HCT116 (cell line): ENCODE measurements at regions not wholly inside any gene's neighbourhood (a gene's known extent, or its start where the extent isn't known, plus 50 kb on each side); places are given as distances from the start of the nearest gene placed in this dataset.

ENCODE experiments used
- ATAC-seq: fragments of 200-7000 bp; cut with Tn5 transposase; 2 replicates; pipeline ENCODE4 v1.9.1; 2020; ENCODE audit warnings: mild to moderate bottlenecking, moderate library complexity
- BruUV-seq: library from RNA; stranded (reverse); fragments of 400-500 nt; replicated peaks from 2 replicates; lab custom pipeline; 2021; lab: Mats Ljungman, UMichigan
- CTCF ChIA-PET: fragments of 300-600 bp; sonication (Branson Sonifier 250); formaldehyde crosslinking; loops from one replicate; lab custom pipeline; 2021; ENCODE audit warnings: antibody characterized with exemption; lab: Charles Lee
- POLR2A ChIA-PET: fragments of 300-600, 350-600 bp; sonication (Branson Sonifier 250); formaldehyde crosslinking; loops from one replicate; lab custom pipeline; 2021; ENCODE audit warnings: antibody characterized with exemption; lab: Charles Lee
- RAD21 ChIA-PET, 2 experiments: fragments of 300-600 bp; sonication (Branson Sonifier 250); formaldehyde crosslinking; loops; one replicate each; lab custom pipeline; 2023; ENCODE audit warnings: low total read pairs in 2 of 2; ENCODE audit not compliant: uncharacterized antibody in 2 of 2, unreplicated experiment in 2 of 2, low non-redundant PET in 1 of 2; lab: Charles Lee
- DNase-seq: peaks from one replicate; pipeline ENCODE4 v3.0.0-alpha.2; 2010; ENCODE audit warnings: low read depth, low spot score
- H2AFZ ChIP-seq: fragments of 200-600 bp; shearing (Covaris generic), sonication (generic); 2 replicates; pipeline ENCODE4 v1.6.1; 2017; ENCODE audit warnings: low read depth, mixed run types, mixed read lengths, antibody characterized with exemption, low read length; ENCODE audit not compliant: poor library complexity, severe bottlenecking
- H3K27ac ChIP-seq: 2 replicates; pipeline ENCODE4 v1.5.1; 2012; ENCODE audit warnings: low read depth, low read length
- H3K27me3 ChIP-seq: fragments of 200-600 bp; sonication (generic); 2 replicates; pipeline ENCODE4 v1.6.1; 2016; ENCODE audit warnings: mixed run types, low read length, mixed read lengths; ENCODE audit not compliant: insufficient read depth
- H3K36me3 ChIP-seq, 2 experiments: fragments of 200-500 bp in 1 of 2; fragments of 200-600 bp in 1 of 2; sonication (Bioruptor generic) in 1 of 2; sonication (generic) in 1 of 2; 2 replicates each; pipeline versions ENCODE4 v1.5.1 to v1.6.1; 2014 to 2016; ENCODE audit warnings: low read length in 2 of 2, inconsistent platforms in 1 of 2, mixed read lengths in 1 of 2, mixed run types in 1 of 2; ENCODE audit not compliant: insufficient read depth in 2 of 2, control insufficient read depth in 1 of 2
- H3K4me1 ChIP-seq, 2 experiments: fragments of 200-600 bp in 1 of 2; sonication (generic) in 1 of 2; 2 replicates each; pipeline versions ENCODE4 v1.5.1 to v1.6.1; 2012 to 2017; ENCODE audit warnings: low read length in 2 of 2, inconsistent platforms in 1 of 2, mild to moderate bottlenecking in 1 of 2, mixed read lengths in 1 of 2, mixed run types in 1 of 2, moderate library complexity in 1 of 2; ENCODE audit not compliant: insufficient read depth in 2 of 2, control insufficient read depth in 1 of 2
- H3K4me2 ChIP-seq: fragments of 200-600 bp; sonication (generic); 2 replicates; pipeline ENCODE4 v1.6.1; 2017; ENCODE audit warnings: mixed run types, low read length, mixed read lengths
- H3K4me3 ChIP-seq, 2 experiments: fragments of 200-600 bp in 1 of 2; sonication (generic) in 1 of 2; replicated peaks in 1 of 2; 2 replicates each; pipeline ENCODE4 v1.5.1; 2011 to 2016; ENCODE audit warnings: low read length in 2 of 2, control low read depth in 1 of 2, low read depth in 1 of 2, mild to moderate bottlenecking in 1 of 2, mixed read lengths in 1 of 2, mixed run types in 1 of 2
- H3K79me2 ChIP-seq: fragments of 200-600 bp; sonication (generic); 2 replicates; pipeline ENCODE4 v1.6.1; 2017; ENCODE audit warnings: mild to moderate bottlenecking, mixed run types, low read length, moderate library complexity, mixed read lengths; ENCODE audit not compliant: insufficient read depth
- H3K9ac ChIP-seq: fragments of 200-600 bp; sonication (generic); 2 replicates; pipeline ENCODE4 v1.6.1; 2016; ENCODE audit warnings: low read length, mixed read lengths
- H3K9me2 ChIP-seq: fragments of 200-600 bp; sonication (generic), shearing (Covaris generic); 2 replicates; pipeline ENCODE4 v1.6.1; 2017; ENCODE audit warnings: mixed run types, mild to moderate bottlenecking, moderate library complexity; ENCODE audit not compliant: insufficient read depth
- H3K9me3 ChIP-seq, 2 experiments: fragments of 200-500 bp in 1 of 2; fragments of 200-600 bp in 1 of 2; sonication (Bioruptor generic) in 1 of 2; sonication (generic) in 1 of 2; 2 replicates each; pipeline ENCODE4 v1.6.1; 2014 to 2017; ENCODE audit warnings: low read length in 2 of 2, mixed read lengths in 2 of 2, inconsistent platforms in 1 of 2, low read depth in 1 of 2, mild to moderate bottlenecking in 1 of 2, mixed run types in 1 of 2, moderate library complexity in 1 of 2; ENCODE audit not compliant: control insufficient read depth in 1 of 2, insufficient read depth in 1 of 2
- H4K20me1 ChIP-seq: fragments of 200-600 bp; sonication (generic), shearing (Covaris generic); 2 replicates; pipeline ENCODE4 v1.6.1; 2017; ENCODE audit warnings: mixed run types, mild to moderate bottlenecking, moderate library complexity; ENCODE audit not compliant: insufficient read depth
- CBX3 ChIP-seq: IDR thresholded peaks from 2 replicates; pipeline ENCODE4 v1.6.1; 2012; ENCODE audit warnings: low read depth
- CTCF ChIP-seq, 3 experiments: fragments of 200-600 bp in 1 of 3; sonication (generic) in 1 of 3; IDR thresholded peaks in 2 of 3; conservative IDR thresholded peaks in 1 of 3; 2 replicates each; pipeline ENCODE4 v1.5.1; 2012 to 2017; ENCODE audit warnings: low read depth in 2 of 3, low read length in 2 of 3, antibody characterized with exemption in 1 of 3, borderline replicate concordance in 1 of 3, control low read depth in 1 of 3, mild to moderate bottlenecking in 1 of 3, mixed read lengths in 1 of 3, mixed run types in 1 of 3, moderate library complexity in 1 of 3; ENCODE audit not compliant: insufficient read depth in 1 of 3
- EGR1 ChIP-seq: IDR thresholded peaks from 2 replicates; pipeline ENCODE4 v1.6.1; 2012; ENCODE audit warnings: low read depth
- EZH2phosphoT487 ChIP-seq: fragments of 200-600 bp; IDR thresholded peaks from 2 replicates; pipeline ENCODE4 v1.6.1; 2018; ENCODE audit warnings: antibody characterized with exemption, borderline replicate concordance
- JUND ChIP-seq: IDR thresholded peaks from 2 replicates; pipeline ENCODE4 v1.6.1; 2012
- SRF ChIP-seq: IDR thresholded peaks from 2 replicates; pipeline ENCODE4 v1.6.1; 2012; ENCODE audit warnings: low read depth
- intact Hi-C: fragments of 100-400 bp; cut with micrococcal nuclease; formaldehyde crosslinking; loops from 2 replicates; pipeline ENCODE4 v1.10.0; 2022
- TF ChIP-seq, protein P1 (sequence below): IDR thresholded peaks from 2 replicates; pipeline ENCODE4 v1.6.1; 2012
- TF ChIP-seq, protein P2 (sequence below): IDR thresholded peaks from 2 replicates; pipeline ENCODE4 v1.6.1; 2012

- DNase-seq (no peak), ATAC-seq (no peak)
- no peak overlapping the region for H3K27ac ChIP-seq
- no peak overlapping the region for H3K4me3 ChIP-seq
- no peak overlapping the region for H2AFZ ChIP-seq
- intact Hi-C loops, result loop anchor here (10.0 kb wide), 1 partner anchor 64 kb away; no protein-coding TSS in a partner anchor
- TF ChIP-seq CTCF (IDR thresholded peaks at IDR 0.05 in 2 of 3, conservative IDR thresholded peaks at IDR 0.05 in 1 of 3; ENCODE audit: borderline replicate concordance in 1 of 3, insufficient read depth in 1 of 3, low read depth in 2 of 3, low read length in 2 of 3), result peak in 2 of 3 experiments; percentile 27 to 49; a peak in 3 of 6 replicates
- no peak for TF ChIP-seq CBX3
- TF ChIP-seq EZH2phosphoT487, result no peak
- no peak for TF ChIP-seq JUND
- no peaks in the 10 kb centered on the region for H3K36me3 ChIP-seq
- RAD21 ChIA-PET, result no interaction called here
- no peaks in the 10 kb centered on the region for H3K9me2 ChIP-seq
- CTCF ChIA-PET, result no interaction called here
- H3K27me3 ChIP-seq, result no peaks in the 10 kb centered on the region
- no peak overlapping the region for H3K9ac ChIP-seq
- POLR2A ChIA-PET, result no interaction called here
- no peaks in the 10 kb centered on the region for H3K4me1 ChIP-seq
- H3K4me2 ChIP-seq, result no peak overlapping the region
- no peaks in the 10 kb centered on the region for H3K79me2 ChIP-seq
- H4K20me1 ChIP-seq, result no peaks in the 10 kb centered on the region
- no peaks in the 10 kb centered on the region for H3K9me3 ChIP-seq
- no TSS peak for BruUV-seq
These were observed 96.0 kb upstream of the RAB40AL start for GRCh38 chrX:102840871-102841705.

DNA sequence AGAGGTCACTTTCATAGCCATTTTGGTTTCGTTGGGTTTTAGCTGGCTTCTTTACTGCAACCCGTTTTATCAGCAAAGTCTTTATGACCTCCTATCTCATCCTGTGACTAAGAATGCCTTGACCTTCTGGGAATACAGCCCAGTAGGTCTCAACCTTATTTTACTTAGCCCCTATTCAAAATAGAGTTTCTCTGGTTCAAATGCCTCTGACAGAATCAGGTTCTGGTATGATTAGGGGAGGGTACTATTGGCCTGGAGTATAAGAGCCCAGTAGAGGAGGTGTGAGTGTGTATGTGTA lies 95.4 kb upstream of the RAB40AL start:
- BruUV-seq, result no TSS peak
- no peak overlapping the region for H3K4me3 ChIP-seq
- POLR2A ChIA-PET, result no interaction called here
- H3K36me3 ChIP-seq, result no peaks in the 10 kb centered on the region
- no peak overlapping the region for H2AFZ ChIP-seq
- no peaks in the 10 kb centered on the region for H3K27me3 ChIP-seq
- DNase-seq (no peak), ATAC-seq (no peak)
- intact Hi-C loops, result loop anchor here (10.0 kb wide), 1 partner anchor 63 kb away; no protein-coding TSS in a partner anchor
- H3K4me2 ChIP-seq, result no peak overlapping the region
- H3K9ac ChIP-seq, result no peak overlapping the region
- H3K79me2 ChIP-seq, result no peaks in the 10 kb centered on the region
- H4K20me1 ChIP-seq, result no peaks in the 10 kb centered on the region
- RAD21 ChIA-PET, result no interaction called here
- CTCF ChIA-PET, result no interaction called here
- H3K4me1 ChIP-seq, result no peaks in the 10 kb centered on the region
- H3K9me3 ChIP-seq, result no peaks in the 10 kb centered on the region
- TF ChIP-seq EZH2phosphoT487 (no peak), EGR1 (no peak), SRF (no peak)
- TF ChIP-seq, protein P1, sequence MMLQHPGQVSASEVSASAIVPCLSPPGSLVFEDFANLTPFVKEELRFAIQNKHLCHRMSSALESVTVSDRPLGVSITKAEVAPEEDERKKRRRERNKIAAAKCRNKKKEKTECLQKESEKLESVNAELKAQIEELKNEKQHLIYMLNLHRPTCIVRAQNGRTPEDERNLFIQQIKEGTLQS, result no peak
- TF ChIP-seq, protein P2, sequence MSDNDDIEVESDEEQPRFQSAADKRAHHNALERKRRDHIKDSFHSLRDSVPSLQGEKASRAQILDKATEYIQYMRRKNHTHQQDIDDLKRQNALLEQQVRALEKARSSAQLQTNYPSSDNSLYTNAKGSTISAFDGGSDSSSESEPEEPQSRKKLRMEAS, result no peak
- TF ChIP-seq, all 23 proteins: peak for 0
- Histone ChIP-seq H3K27ac (no peak overlapping the region), H3K9me2 (no peaks in the 10 kb centered on the region)
